ENCODE measurements at regions not wholly inside any gene's neighbourhood (a gene's known extent, or its start where the extent isn't known, plus 50 kb on each side); places are given as distances from the start of the nearest gene placed in this dataset.

DNA sequence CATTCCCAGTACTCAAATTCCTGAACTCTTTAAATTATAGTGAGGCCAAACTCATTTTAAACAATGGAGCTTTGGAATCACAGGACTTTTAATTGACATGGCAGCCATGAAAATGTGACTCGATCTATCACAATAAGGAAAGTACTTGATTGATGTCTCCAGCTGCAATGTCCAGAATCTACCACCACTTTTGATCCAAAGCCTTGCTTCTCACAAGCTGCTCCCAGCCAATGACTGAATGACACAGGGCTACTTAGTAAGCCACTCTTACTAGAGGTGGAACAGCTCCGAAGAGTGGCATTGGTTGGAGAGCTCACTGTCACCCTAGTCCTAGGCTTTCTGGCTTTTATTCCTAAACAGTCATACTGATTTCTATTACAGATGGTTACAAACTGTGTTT, 270.1 kb downstream of the IRS1 start:
- no peak for DNase-seq (ENCODE audit: low spot score)

DNA sequence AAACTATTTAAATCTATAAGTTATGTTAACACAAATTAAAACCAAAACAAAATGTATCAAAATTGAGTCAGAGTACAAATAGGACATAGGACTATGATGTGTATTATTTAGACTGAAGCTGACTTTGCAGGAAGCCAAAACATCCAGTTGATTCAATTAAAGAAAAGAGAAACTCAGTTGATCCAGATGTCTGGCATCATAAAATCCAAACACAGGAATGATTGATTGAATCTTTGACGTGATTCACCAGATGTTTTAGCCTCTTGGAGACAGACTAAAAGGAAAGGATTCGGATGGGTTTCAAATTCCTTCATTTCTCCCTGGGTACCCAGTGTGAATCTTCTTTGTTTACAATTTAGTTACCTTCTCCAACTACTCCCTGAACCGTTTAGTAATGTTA, 272.9 kb downstream of the IRS1 start:
- no peak for DNase-seq (ENCODE audit: low spot score)

DNA sequence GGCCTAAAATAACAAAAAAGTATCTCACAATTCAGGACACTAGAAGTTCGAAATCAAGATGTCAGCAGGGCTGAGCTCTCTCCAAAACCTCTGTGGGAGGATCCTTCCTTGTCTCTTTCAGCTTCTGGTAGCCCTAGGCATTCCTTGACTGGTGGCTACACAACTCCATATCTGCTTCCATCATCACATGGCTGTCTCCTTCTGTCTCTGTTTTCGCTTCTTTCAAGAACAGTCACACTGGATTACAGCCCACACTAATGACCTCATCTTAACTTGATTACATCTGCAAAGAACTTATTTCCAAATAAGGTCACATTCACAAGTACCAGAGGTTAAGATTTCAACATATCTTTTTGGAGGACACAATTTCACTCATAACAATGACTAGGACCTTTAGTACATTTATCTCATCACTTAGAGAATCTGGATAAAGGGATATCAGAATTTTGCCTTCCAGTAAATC, 275.2 kb downstream of the IRS1 start:
- peak; percentile 27 for DNase-seq (ENCODE audit: low spot score)

DNA sequence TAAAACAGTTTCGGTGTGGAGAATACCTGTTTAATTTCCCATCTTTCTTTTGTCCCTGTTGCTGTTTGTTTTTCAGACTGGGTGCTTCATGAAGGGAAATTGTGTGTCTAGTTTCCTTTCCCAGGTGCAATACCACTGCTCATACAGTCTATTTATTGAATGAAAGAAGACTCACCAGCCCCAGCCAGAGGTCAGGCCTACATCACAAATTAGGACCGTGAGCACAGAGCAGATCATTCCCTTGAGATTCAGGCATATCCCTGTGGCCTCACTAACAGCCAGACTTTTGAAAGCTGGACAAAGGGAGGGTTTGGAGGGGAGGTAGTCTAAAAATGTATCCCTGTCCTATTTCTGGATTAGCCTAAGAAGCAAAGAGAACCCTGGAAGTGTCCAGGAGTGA, 278.9 kb downstream of the IRS1 start:
- no peak for DNase-seq (ENCODE audit: low spot score)

DNA sequence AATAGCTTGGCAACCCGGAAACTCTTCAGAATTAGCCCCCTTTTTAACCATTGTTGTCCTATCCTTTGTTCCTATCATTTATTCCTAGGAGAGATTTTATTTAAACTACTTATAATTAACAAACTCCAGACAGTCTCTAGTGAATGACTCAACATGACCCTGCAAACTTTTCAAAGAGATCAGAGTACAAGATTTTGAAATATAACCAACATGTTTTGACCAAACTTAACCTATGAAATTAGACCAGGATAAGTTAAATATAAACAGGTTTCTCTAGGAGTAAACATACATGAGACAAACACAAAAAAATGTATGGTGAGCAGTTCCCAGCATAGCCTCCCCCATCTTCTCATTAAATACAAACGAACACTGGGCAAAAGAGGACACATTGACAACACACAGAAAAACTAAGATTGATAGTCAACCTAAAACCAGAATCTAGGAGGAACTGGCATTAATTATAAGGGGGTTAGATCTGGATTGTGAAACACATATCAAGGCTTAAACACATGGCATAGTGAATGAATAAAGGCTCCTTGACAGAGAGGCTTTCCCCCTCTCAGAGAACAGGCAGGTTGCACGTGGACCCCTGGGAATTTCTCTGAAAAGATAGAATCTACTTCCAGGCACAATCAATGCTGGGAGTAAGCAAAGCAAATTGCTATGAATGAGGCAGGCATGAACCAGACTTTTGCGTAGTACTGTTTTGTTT, 284.1 kb downstream of the IRS1 start:
- DNase-seq (ENCODE audit: low spot score): peak; percentile 10

DNA sequence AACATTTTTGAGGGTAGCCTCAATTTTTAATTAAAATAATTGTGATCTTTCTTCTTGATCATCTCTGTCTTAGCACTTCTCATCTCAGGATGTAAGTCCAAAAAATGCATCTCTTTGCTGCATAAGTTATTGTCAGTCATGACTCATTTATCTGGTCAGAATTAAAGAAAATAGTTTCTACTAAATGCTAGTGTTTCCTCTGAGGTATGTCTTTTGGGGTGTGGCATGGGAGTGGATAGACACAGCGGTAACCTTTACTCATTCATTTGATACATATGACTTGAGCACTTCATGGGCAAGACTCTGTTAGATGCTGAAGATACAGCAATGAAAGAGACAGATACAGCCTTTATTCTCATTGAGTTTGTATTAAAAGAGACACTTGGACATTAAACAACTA, 284.7 kb downstream of the IRS1 start:
- peak; percentile 64 for DNase-seq (ENCODE audit: low spot score)

DNA sequence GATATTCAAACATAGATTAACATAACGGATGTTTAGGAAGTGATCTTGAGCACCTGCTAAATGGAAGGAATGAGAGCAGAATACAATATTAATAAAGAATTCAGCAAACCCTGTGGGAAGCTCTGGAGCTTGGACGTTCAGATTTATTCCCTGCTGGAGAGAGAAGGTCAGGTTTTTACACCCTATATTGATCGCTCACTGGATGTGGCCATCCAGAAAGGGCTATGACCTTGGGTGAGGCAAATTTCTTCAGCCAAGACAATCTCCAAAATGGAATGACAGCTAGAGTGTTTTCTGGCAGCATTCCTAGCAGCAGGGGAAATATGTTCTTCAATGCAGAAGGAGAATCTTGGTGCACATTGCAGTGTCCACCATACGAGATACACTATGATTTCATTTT, 288.3 kb downstream of the IRS1 start:
- DNase-seq (ENCODE audit: low spot score): no peak

DNA sequence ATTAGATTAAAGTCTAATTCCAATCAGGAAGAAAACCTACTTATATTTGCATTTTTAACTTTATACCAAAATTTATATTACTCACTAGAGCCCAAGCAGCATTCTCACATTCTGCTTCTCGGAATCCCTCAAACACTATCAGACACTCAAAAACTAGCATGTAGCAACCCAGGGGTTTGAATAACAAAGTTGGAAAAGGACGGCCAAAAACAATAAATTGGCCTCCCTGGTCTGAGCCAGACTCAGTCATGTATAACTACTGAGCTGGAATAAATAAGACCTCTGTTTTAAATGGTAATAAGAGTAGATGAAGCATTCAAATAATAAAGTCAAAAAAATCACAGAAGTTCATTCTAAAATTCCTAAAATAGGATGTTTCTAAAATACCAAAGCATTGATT, 290.9 kb downstream of the IRS1 start:
- DNase-seq (ENCODE audit: low spot score): no peak

DNA sequence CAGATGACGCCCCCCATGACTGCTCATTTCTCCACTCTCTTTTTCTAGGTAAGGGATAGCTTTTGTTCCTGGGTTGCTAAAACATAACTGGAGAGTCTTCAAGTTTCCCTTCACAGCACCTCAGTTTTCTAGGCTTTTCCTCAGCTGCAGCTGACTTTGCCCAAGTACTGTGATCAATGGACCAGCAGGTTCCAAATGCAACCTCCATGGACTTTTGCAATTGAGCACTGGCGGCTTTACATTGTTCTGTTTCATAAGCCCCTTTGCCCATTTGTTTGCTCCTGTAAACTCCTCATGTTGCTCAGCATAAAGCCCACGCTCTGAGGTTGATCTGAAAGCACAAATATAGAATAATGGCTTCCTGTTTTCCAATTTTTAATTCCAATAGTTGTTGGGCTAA, 291.6 kb downstream of the IRS1 start:
- no peak for DNase-seq (ENCODE audit: low spot score)

DNA sequence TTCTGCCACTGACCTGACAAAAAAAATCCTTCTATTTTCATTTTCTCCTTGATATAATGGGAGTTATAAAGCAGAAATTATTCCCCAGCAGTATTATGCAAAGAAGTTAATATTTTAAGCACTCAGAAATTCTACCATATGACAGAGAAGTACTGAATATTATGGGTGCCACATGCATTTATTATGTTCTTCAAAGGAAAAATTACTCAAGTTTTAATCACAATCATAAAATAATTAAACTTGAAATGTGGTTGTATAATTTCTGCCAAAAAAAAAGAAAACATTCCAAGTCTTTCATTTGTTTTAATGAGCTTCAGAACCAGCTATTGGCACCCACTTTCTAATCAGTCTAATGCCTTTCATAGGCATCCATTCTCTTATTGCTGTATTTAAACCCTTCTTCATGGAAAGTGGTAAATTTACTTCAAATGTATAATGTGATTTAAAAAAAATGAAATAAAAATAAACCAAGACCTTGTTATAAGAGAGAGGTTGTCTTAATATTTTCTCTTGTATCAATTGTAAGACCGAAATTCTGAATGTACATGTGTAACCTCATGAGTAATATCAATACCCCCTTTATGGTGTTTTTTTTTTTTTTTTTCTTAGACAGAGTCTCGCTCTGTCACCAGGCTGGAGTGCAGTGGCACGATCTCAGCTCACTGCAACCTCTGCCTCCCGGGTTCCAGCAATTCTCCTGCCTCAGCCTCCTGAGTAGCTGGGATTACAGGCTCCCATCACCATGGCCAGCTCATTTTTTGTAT, 302.3 kb downstream of the IRS1 start:
- DNase-seq (ENCODE audit: low spot score): no peak

DNA sequence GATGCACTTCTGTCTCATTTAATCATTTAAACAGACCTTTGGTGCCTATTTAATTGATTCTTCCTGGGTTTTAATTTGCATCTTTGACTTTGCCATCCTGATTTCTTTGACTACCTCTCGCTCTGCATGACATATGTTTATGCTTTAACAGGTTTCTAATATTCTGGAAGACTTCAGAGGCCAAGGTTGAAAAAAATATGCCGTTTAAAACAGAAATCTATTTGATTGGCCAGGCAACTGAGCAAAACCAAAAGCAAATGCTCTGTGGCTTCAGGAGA, 303.4 kb downstream of the IRS1 start:
- no peak for DNase-seq (ENCODE audit: low spot score)

DNA sequence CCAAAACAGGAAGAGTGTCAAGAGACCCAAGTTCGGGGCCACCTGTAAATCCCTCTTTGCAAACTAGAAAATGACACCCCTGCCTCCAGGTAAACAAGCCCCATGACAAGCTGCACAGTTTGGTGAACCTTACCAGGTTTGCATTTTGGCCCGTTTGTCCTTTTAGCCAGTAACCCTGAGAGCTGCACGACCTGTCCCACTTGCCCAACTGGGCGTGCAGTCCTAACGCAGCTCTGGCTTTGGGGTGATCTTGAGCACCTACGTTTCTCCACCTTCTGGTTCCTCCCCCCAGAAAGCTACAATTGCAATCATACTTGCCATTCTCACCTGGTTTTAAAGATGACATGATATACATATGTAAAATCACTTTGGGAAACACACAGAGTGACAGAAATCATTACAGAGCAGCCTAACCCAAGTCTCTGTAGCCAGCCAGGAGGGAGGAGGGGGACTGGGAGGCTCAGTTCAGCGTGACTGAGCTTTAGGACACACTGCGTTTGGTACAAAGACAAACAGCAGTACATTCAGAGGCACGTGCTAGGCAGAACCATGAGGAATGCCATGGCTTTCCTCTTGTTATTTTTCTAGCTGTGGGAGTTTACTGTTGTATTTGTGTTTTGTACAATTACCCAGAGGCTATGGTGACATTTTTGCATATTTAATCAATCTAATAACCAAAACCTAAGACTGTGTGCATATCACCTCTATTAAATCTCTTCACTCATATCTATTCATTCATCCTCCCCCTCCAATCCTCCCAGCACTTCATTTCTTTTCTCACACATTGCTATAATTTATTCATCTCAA, 304.0 kb downstream of the IRS1 start:
- no peak for DNase-seq (ENCODE audit: low spot score)

DNA sequence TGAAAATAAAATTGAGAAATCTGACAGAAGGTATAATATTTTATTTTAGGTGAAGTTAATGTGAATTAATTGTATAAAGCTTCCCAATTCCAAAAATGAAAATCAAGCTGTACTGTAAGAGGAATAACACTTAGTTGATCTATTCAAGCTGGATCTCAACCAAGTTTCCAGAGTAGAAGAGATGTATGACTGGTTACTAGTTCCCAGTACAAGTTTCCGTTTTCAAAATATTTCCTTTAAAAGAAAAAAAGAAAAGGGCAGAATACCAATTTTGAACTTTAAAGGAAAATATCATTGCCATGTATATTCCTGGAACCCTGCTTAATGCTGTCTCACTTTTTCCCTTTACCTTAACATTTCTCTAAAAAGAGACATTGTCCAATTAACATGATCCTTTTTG, 308.5 kb downstream of the IRS1 start:
- no peak for DNase-seq (ENCODE audit: low spot score)

DNA sequence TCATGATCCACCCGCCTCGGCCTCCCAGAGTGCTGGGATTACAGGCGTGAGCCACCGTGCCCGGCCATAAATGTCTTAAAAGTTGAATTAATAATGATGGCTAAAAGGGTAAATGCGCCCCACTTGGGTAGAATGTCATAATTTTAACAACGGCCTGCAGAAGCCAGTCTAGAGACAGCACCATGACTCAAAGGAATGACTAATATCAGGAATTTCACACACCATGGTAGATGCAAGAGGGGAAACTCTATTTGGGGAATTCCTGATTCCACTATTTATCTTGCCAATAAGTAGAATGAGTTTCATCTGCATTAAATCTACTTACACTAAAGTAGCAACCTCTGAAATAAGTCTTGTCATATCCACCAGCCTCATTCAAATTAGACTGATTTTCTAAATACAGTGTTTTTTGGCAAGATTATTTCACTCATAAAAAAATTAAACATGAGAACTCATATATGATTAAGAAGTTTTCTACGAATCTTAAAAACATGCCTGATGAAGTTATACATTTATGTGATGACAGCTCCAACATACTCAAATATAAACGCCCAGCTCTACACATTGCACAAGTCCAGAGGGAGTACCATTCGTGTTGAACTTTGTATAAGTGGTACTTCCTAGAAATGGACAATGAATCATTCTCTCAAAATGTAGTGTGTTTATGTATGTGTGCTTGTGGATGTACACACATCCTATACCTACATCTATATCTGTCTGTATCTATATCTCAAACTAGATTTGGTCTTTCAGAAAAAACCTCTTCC, 309.7 kb downstream of the IRS1 start:
- peak; percentile 94 for DNase-seq (ENCODE audit: low spot score)

DNA sequence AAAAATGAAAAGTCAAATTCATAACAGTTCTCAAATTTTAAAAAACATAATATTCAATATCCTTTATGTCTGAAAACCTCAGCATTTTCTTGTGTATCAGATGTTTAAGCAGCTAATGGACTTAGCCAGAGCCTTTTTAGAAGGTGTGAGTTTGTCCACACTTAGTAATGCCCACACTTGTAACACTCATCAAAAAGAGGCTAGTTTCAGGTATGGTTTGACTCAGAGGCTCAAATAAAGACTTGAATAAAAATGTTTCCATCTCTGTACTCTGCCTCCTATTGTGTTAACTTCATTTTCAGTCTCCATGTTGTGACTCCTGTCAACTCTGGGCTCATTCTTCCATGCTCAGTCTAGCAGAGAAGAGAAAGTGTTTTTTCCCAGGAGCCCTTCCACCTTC, 311.6 kb downstream of the IRS1 start:
- no peak for DNase-seq (ENCODE audit: low spot score)

DNA sequence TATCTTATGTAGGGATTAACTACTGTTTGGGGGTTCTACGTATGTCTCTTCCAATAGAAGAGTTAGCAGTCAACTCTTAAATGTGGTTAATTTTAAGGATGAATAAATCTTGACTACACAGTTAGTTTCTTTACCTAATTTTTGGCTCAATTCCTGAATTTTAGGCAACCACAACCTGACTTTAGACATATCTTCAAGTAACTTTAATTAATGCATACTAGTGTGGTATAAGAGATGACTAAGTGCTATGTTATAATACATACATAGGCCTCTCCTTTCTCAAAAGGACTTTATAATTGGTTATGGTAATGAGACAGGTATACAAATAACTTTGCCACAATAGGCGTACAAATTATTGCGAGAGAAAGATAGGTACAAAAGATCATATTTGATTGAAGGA, 312.0 kb downstream of the IRS1 start:
- no peak for DNase-seq (ENCODE audit: low spot score)

DNA sequence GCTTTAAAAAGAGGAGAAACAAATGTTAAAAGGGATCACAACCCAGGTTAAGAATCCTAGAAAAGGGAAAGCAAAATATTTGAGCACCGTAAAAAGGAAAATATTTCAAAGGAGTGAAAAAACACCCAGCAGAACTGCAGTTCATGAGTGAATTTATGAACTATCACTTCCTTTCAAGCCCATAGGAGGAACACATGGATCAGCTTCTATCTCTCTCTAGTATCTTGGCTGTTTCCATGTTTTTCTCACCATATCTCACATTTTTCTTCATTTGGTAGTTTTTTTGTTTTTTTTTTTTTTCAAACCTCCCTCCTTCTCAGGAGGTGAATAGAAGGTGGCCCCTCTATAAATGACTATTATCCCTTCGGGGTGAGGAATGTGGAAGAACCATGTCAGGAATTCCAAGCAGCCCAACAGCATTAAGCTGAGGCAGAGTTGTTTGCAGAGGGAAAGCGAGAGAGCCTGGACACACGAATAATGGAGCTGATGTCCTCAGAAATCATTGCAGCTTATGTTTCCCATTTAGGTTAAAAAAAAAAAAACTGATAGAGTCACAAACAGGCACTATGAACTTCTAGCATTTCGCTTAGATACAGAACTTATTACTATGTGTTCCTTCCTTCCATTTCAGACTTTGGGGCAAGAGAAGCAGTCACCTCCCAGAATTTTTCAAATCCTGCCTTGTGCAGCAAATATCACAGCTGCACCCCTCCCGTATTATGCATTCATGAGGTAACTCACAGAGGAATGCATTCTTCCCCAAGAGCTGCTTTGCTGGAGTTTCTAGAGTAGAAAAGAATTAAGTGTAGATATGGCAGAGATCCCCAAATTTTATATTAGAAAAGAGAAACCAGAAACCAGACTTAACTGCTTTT, 315.6 kb downstream of the IRS1 start:
- DNase-seq (ENCODE audit: low spot score): peak; percentile 52

DNA sequence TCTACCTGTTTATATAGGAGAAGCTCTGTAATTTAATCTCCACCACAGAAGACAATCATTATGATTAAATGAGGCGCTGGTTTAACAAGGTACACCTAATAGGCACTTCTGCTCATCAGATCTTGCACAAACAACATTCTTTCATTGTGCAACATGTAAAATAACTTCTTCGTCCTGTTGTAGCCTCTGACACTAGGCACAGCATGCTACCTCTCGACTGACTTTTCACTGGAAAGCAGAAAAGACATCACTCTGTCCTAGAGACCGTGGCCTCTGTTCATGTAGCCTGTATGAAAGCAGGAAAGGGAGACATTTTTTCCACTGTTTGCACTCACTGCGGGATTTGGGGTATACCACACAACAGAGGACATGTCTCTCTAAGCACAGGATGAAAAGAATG, 316.5 kb downstream of the IRS1 start:
- DNase-seq (ENCODE audit: low spot score): no peak

DNA sequence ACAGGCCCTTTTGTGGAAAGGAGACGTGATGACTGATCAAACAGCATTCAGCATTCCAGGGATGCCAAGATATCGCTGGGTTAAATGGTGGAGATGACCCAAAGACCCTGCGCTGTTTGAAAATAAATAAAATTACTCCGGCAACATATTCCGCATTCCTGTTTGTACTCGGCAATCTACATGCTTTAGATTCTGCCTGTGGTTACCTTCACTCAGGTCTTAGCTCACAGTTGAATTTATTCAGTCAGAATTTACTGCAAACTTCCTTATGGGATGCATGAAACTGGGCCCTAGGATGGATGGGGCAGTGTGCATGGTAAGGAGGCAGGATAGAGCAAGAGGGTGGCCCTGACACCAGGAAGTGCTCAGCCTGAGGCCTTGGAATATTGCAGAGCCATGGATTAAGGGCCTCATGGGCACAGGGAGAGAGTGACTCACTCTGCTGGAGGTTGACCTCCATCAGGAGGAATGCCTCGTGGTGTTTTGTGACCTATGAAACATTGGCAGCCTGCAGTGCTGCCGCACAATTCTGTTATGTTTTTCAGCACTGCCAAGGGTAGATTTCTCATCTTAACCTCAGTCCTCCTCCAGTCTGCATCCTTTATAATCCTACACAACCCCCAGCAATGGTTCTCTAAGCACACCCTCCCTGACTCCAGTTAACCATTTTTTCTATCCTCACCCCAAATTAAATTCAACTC, 321.4 kb downstream of the IRS1 start:
- DNase-seq (ENCODE audit: low spot score): peak; percentile 97
